ENCODE measurements at regions not wholly inside any gene's neighbourhood (a gene's known extent, or its start where the extent isn't known, plus 50 kb on each side); places are given as distances from the start of the nearest gene placed in this dataset.

DNA sequence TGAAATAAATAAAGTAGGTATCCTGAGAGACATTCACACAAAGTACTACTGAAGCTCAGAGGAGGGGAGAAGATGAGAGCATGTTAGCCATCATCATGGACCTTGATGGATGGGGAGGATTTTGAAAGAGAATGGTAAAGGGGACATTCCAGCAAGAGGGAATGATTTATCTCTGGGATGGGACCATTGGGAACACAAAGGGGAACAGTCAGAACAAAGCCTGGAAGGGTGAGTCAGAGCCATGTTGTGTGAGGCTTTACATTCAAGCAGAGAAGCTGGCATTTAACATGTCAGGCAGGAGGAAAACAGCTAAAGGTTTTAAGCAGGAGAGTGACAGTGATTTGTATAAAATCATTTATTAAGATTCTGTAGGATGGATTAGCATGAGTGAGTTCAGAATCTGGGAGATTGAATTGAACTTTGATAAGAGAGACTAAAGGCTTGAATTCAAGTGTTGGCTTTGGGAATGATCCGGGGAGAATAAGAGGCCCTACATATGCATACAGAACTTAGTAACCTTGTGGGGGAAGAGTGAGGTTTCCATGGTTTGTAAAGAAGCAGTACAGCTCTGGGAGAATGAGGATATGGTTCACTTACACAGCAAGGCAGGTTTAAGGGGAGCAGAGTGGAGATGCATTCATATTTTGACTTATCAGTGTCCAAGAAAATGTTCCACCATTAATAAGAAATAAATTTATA, 174.4 kb downstream of the SYT10 start:
- POLR2A ChIA-PET (ENCODE audit: low non-redundant PET), result no interaction called here
- TF ChIP-seq, protein P1, sequence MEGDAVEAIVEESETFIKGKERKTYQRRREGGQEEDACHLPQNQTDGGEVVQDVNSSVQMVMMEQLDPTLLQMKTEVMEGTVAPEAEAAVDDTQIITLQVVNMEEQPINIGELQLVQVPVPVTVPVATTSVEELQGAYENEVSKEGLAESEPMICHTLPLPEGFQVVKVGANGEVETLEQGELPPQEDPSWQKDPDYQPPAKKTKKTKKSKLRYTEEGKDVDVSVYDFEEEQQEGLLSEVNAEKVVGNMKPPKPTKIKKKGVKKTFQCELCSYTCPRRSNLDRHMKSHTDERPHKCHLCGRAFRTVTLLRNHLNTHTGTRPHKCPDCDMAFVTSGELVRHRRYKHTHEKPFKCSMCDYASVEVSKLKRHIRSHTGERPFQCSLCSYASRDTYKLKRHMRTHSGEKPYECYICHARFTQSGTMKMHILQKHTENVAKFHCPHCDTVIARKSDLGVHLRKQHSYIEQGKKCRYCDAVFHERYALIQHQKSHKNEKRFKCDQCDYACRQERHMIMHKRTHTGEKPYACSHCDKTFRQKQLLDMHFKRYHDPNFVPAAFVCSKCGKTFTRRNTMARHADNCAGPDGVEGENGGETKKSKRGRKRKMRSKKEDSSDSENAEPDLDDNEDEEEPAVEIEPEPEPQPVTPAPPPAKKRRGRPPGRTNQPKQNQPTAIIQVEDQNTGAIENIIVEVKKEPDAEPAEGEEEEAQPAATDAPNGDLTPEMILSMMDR (conservative IDR thresholded peaks at IDR 0.05; ENCODE audit: low read depth), result no peak
- no peak overlapping the region for H3K27ac ChIP-seq
- no peak for DNase-seq (ENCODE audit: low spot score)
- CTCF ChIA-PET, result no interaction called here

DNA sequence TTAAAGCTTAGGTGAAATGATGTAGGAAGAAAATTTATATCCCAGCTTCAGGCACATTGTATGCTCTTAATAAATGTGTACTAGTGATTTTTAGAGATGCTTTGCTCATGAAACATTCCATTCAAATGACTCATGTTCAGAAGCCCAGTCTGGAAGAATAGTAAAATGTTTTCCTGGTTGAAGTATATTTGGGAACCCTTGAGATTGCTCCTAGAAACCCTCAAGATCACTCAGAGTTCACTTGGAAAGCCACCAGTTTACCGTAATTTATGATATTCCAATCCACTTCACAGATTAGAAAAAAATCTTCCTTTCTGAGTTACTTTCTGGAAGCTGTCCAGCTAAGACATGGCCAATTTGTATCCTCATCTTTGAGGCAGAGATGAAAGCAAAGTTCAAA, 186.4 kb downstream of the SYT10 start:
- ChIA-PET POLR2A (ENCODE audit: low non-redundant PET) (no interaction called here), CTCF (no interaction called here)
- DNase-seq (ENCODE audit: low spot score), result no peak
- TF ChIP-seq, protein P1 (conservative IDR thresholded peaks at IDR 0.05; ENCODE audit: low read depth), result no peak
- H3K27ac ChIP-seq, result no peak overlapping the region

DNA sequence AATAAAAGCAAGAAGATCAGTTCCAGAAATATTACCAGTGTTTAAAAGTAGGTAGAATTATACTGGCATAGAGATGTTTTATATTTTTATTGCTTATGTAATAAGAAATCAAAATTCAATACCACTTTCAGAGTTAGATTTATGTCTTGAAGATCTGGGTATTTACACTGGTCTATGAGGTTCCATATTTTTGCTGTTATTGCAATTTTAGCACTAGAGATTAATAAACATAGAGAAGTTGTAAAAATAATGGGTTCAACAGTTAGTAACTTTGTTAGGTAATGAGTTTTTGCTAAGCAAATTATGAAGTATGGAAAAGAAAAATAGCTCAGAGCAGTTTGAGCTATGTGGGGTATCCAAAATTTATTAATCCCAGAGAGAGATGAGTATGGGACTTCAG, 188.1 kb downstream of the SYT10 start:
- ChIA-PET POLR2A (ENCODE audit: low non-redundant PET) (no interaction called here), CTCF (no interaction called here)
- H3K27ac ChIP-seq, result no peak overlapping the region
- TF ChIP-seq, protein P1 (conservative IDR thresholded peaks at IDR 0.05; ENCODE audit: low read depth), result no peak
- no peak for DNase-seq (ENCODE audit: low spot score)

DNA sequence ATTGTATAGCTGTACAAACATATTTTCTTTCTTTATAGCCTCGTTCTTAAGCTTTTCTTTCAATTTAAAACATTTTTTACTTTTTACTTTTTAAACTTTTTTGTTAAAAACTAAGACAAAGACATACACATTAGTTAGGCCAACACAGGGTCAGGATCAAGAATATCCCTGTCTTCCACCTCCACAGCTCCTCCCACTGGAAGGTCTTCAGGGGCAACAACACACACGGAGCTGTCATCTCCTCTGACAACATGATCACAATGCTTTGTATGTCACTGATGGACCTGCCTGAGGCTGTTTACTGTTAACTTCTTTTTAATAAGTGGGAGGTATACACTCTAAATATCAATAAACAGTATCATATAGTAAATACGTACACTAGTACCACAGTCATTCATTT, 191.3 kb downstream of the SYT10 start:
- POLR2A ChIA-PET (ENCODE audit: low non-redundant PET), result no interaction called here

DNA sequence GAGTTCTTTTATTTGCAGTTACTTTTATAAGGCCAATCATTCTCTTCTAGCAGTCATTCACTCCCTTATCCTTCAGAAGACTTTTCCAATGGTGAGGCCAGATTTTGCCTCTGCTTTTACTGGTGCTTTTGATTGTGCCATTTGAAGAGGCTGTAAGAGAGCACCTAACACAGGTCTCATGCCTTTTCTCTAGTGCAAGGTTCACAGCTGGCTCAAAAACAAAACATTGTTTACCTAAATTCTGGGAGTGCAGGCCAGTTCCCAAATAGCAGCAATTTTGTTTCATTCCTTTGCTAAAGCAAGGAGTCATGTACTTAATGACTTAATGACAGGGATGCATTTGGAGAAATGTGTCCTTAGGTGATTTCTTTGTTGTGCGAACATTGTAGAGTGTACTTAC, 192.0 kb downstream of the SYT10 start:
- POLR2A ChIA-PET (ENCODE audit: low non-redundant PET), result no interaction called here
- TF ChIP-seq, protein P1 (conservative IDR thresholded peaks at IDR 0.05; ENCODE audit: low read depth), result no peak

More for the DNA sequence above, 191.3 kb downstream of the SYT10 start:
- no peak overlapping the region for H3K27ac ChIP-seq
- TF ChIP-seq, protein P1 (conservative IDR thresholded peaks at IDR 0.05; ENCODE audit: low read depth), result no peak
- DNase-seq (ENCODE audit: low spot score), result no peak
- CTCF ChIA-PET, result interaction anchor here (0.6 kb wide), 1 partner anchor 906 kb away, joined by 3 read pairs; no protein-coding TSS in a partner anchor

DNA sequence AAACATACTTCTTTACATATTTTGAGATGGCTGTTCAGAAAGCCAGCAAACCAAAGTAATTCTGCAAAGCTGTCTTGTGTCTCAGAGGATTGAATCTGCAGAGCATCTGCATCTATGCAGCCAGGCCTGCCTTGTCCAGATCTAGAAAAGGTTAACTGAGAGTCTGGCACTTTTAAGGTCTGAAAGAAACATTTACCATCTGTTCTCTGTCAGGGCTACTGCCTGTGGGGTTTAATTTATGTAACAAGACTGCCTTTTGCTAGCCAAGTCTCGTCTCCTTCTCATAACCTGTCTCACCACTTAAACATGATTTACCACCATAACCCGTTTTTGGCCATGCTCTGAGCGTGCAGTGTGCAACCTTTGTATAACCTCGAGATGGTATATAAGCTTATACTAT, 194.2 kb downstream of the SYT10 start:
- ChIA-PET POLR2A (ENCODE audit: low non-redundant PET) (no interaction called here), CTCF (no interaction called here)
- H3K27ac ChIP-seq, result no peak overlapping the region
- TF ChIP-seq, protein P1 (conservative IDR thresholded peaks at IDR 0.05; ENCODE audit: low read depth), result no peak
- DNase-seq (ENCODE audit: low spot score), result no peak

More for the DNA sequence above, 192.0 kb downstream of the SYT10 start:
- CTCF ChIA-PET, result no interaction called here
- no peak for DNase-seq (ENCODE audit: low spot score)
- H3K27ac ChIP-seq, result no peak overlapping the region

All from RWPE1 (cell line).